Effector memory CD4-positive, alpha-beta T cell (primary cell): ENCODE measurements at regions not wholly inside any gene's neighbourhood (a gene's known extent, or its start where the extent isn't known, plus 50 kb on each side); places are given as distances from the start of the nearest gene placed in this dataset.

Experiments used
- DNase-seq, 3 donors: peaks; one replicate each; pipeline ENCODE4 v3.0.0-alpha.2; 2020
- H3K27ac ChIP-seq: 2 replicates; pipeline ENCODE4 v1.7.0; 2013; ENCODE audit warnings: mild to moderate bottlenecking, low read length, moderate library complexity; ENCODE audit not compliant: insufficient read depth, poor library complexity, severe bottlenecking
- H3K27me3 ChIP-seq: replicated peaks from 2 replicates; pipeline ENCODE4 v1.7.0; 2013; ENCODE audit warnings: mild to moderate bottlenecking, low read length; ENCODE audit not compliant: insufficient read depth, control insufficient read depth, poor library complexity, severe bottlenecking
- H3K36me3 ChIP-seq: 2 replicates; pipeline ENCODE4 v1.7.0; 2013; ENCODE audit warnings: mild to moderate bottlenecking, low read length, moderate library complexity; ENCODE audit not compliant: control insufficient read depth, insufficient read depth
- H3K4me1 ChIP-seq: 2 replicates; pipeline ENCODE4 v1.7.0; 2013; ENCODE audit warnings: low read length, mild to moderate bottlenecking; ENCODE audit not compliant: control insufficient read depth, insufficient read depth, poor library complexity, severe bottlenecking
- H3K4me3 ChIP-seq: 2 replicates; pipeline ENCODE4 v1.7.0; 2013; ENCODE audit warnings: low read length, low read depth, mild to moderate bottlenecking; ENCODE audit not compliant: insufficient read depth, poor library complexity, severe bottlenecking
- H3K9me3 ChIP-seq: 2 replicates; pipeline ENCODE4 v1.7.0; 2013; ENCODE audit warnings: mild to moderate bottlenecking, low read length, moderate library complexity; ENCODE audit not compliant: control insufficient read depth

GRCh38 chr11:81222491-81222890 is 1511.2 kb downstream of the FAM181B start:
- Histone ChIP-seq H3K4me1 (no peaks in the 10 kb centered on the region), H3K4me3 (no peak overlapping the region), H3K27me3 (no peaks in the 10 kb centered on the region), H3K36me3 (no peaks in the 10 kb centered on the region), H3K9me3 (no peaks in the 10 kb centered on the region), H3K27ac (no peak overlapping the region)
- no peak for DNase-seq

- no peaks in the 10 kb centered on the region for H3K4me1 ChIP-seq
- H3K27me3 ChIP-seq = no peaks in the 10 kb centered on the region
- H3K27ac ChIP-seq = no peak overlapping the region
- no peak for DNase-seq
- no peak overlapping the region for H3K4me3 ChIP-seq
- H3K36me3 ChIP-seq = no peaks in the 10 kb centered on the region
- H3K9me3 ChIP-seq = no peaks in the 10 kb centered on the region
These were observed 1513.3 kb downstream of the FAM181B start for GRCh38 chr11:81220146-81220895.

GRCh38 chr11:81219661-81220060 is 1514.0 kb downstream of the FAM181B start:
- H3K36me3 ChIP-seq = no peaks in the 10 kb centered on the region
- H3K4me3 ChIP-seq = no peak overlapping the region
- H3K4me1 ChIP-seq = no peaks in the 10 kb centered on the region
- no peak for DNase-seq
- no peak overlapping the region for H3K27ac ChIP-seq
- no peaks in the 10 kb centered on the region for H3K27me3 ChIP-seq
- no peaks in the 10 kb centered on the region for H3K9me3 ChIP-seq

- Histone ChIP-seq H3K4me3 (no peak overlapping the region), H3K36me3 (no peaks in the 10 kb centered on the region), H3K9me3 (no peaks in the 10 kb centered on the region), H3K4me1 (no peaks in the 10 kb centered on the region), H3K27me3 (no peaks in the 10 kb centered on the region), H3K27ac (no peak overlapping the region)
- DNase-seq = no peak
These were observed 1515.2 kb downstream of the FAM181B start for GRCh38 chr11:81218440-81218839.

- H3K4me3 ChIP-seq = no peak overlapping the region
- DNase-seq = no peak
- no peaks in the 10 kb centered on the region for H3K9me3 ChIP-seq
- no peaks in the 10 kb centered on the region for H3K27me3 ChIP-seq
- no peak overlapping the region for H3K27ac ChIP-seq
- no peaks in the 10 kb centered on the region for H3K4me1 ChIP-seq
- H3K36me3 ChIP-seq = no peaks in the 10 kb centered on the region
These were observed 1522.6 kb downstream of the FAM181B start for GRCh38 chr11:81211050-81211449.

- no peaks in the 10 kb centered on the region for H3K27me3 ChIP-seq
- H3K9me3 ChIP-seq = no peaks in the 10 kb centered on the region
- no peak overlapping the region for H3K27ac ChIP-seq
- no peak overlapping the region for H3K4me3 ChIP-seq
- DNase-seq = no peak
- H3K36me3 ChIP-seq = no peaks in the 10 kb centered on the region
- H3K4me1 ChIP-seq = no peaks in the 10 kb centered on the region
These were observed 1526.1 kb downstream of the FAM181B start for GRCh38 chr11:81207421-81208054.

- Histone ChIP-seq H3K27ac (no peak overlapping the region), H3K4me3 (no peak overlapping the region), H3K36me3 (no peaks in the 10 kb centered on the region), H3K4me1 (no peaks in the 10 kb centered on the region), H3K27me3 (no peaks in the 10 kb centered on the region), H3K9me3 (peaks cover 3% of the 10 kb centered on the region)
- DNase-seq = no peak
These were observed 1529.8 kb downstream of the FAM181B start for GRCh38 chr11:81203876-81204275.

GRCh38 chr11:81197396-81197795 is 1536.3 kb downstream of the FAM181B start:
- DNase-seq = no peak
- Histone ChIP-seq H3K27ac (no peak overlapping the region), H3K4me1 (no peaks in the 10 kb centered on the region), H3K27me3 (no peaks in the 10 kb centered on the region), H3K4me3 (no peak overlapping the region), H3K36me3 (no peaks in the 10 kb centered on the region), H3K9me3 (peaks cover 3% of the 10 kb centered on the region)

GRCh38 chr11:81192516-81192915 is 1541.1 kb downstream of the FAM181B start:
- no peaks in the 10 kb centered on the region for H3K9me3 ChIP-seq
- no peak overlapping the region for H3K27ac ChIP-seq
- no peak overlapping the region for H3K4me3 ChIP-seq
- H3K36me3 ChIP-seq = no peaks in the 10 kb centered on the region
- DNase-seq = no peak
- H3K27me3 ChIP-seq = no peaks in the 10 kb centered on the region
- H3K4me1 ChIP-seq = no peaks in the 10 kb centered on the region

- Histone ChIP-seq H3K36me3 (no peaks in the 10 kb centered on the region), H3K27ac (no peak overlapping the region)
These were observed 1543.1 kb downstream of the FAM181B start for GRCh38 chr11:81190546-81190945.

More at GRCh38 chr11:81190546-81190945, 1543.1 kb downstream of the FAM181B start:
- no peaks in the 10 kb centered on the region for H3K9me3 ChIP-seq
- H3K4me3 ChIP-seq = no peak overlapping the region
- no peak for DNase-seq
- H3K4me1 ChIP-seq = no peaks in the 10 kb centered on the region
- H3K27me3 ChIP-seq = no peaks in the 10 kb centered on the region
